Neural cell (in vitro differentiated cells): ENCODE measurements at regions not wholly inside any gene's neighbourhood (a gene's known extent, or its start where the extent isn't known, plus 50 kb on each side); places are given as distances from the start of the nearest gene placed in this dataset.

Experiments used
- H2AFZ ChIP-seq: fragments of 200-600, 300-800 bp; sonication (generic), shearing (Covaris generic); 2 replicates; pipeline ENCODE4 v1.6.0; 2014; ENCODE audit warnings: low read depth, mild to moderate bottlenecking, antibody characterized with exemption, low read length, moderate library complexity
- H3F3A ChIP-seq: fragments of 200-600 bp; shearing (Covaris generic); 2 replicates; pipeline ENCODE4 v1.6.1; 2016; ENCODE audit warnings: mild to moderate bottlenecking, moderate library complexity, mixed read lengths, antibody characterized with exemption, low read length; ENCODE audit not compliant: insufficient read depth, poor library complexity, severe bottlenecking
- H3K27ac ChIP-seq: fragments of 200-600, 300-800 bp; sonication (generic), shearing (Covaris generic); 2 replicates; pipeline ENCODE4 v1.5.1; 2014; ENCODE audit warnings: mild to moderate bottlenecking, low read length, moderate library complexity
- H3K27me3 ChIP-seq: fragments of 300-800, 200-600 bp; sonication (generic), shearing (Covaris generic); 2 replicates; pipeline ENCODE4 v1.6.0; 2014; ENCODE audit warnings: mild to moderate bottlenecking, low read depth, low read length, moderate library complexity; ENCODE audit not compliant: insufficient read depth
- H3K36me3 ChIP-seq: fragments of 300-800, 200-600 bp; sonication (generic), shearing (Covaris generic); 2 replicates; pipeline ENCODE4 v1.5.1; 2014; ENCODE audit warnings: mild to moderate bottlenecking, antibody characterized with exemption, low read length, moderate library complexity; ENCODE audit not compliant: insufficient read depth
- H3K4me2 ChIP-seq: fragments of 300-800, 200-600 bp; sonication (generic), shearing (Covaris generic); 2 replicates; pipeline ENCODE4 v1.6.0; 2014; ENCODE audit warnings: mild to moderate bottlenecking, low read length
- H3K4me3 ChIP-seq: fragments of 300-800, 200-600 bp; sonication (generic), shearing (Covaris generic); 2 replicates; pipeline ENCODE4 v1.5.1; 2014; ENCODE audit warnings: mild to moderate bottlenecking, low read length, moderate library complexity
- H3K79me2 ChIP-seq: fragments of 200-600 bp; shearing (Covaris generic); replicated peaks from 2 replicates; pipeline ENCODE4 v1.6.0; 2014; ENCODE audit warnings: mild to moderate bottlenecking, low read length, moderate library complexity; ENCODE audit not compliant: insufficient read depth
- H3K9ac ChIP-seq: fragments of 300-800, 200-600 bp; sonication (generic), shearing (Covaris generic); 2 replicates; pipeline ENCODE4 v1.6.1; 2016; ENCODE audit warnings: mild to moderate bottlenecking, low read length, mixed read lengths
- H3K9me2 ChIP-seq: fragments of 200-600 bp; shearing (Covaris generic); 2 replicates; pipeline ENCODE4 v1.6.1; 2016; ENCODE audit warnings: mild to moderate bottlenecking, low read length, mixed read lengths; ENCODE audit not compliant: insufficient read depth
- H3K9me3 ChIP-seq: fragments of 200-600, 300-800 bp; sonication (generic), shearing (Covaris generic); 2 replicates; pipeline ENCODE4 v1.6.1; 2016; ENCODE audit warnings: mild to moderate bottlenecking, mixed run types, low read length, moderate library complexity, mixed read lengths
- H4K20me1 ChIP-seq: fragments of 200-600 bp; shearing (Covaris generic); 2 replicates; pipeline ENCODE4 v1.6.1; 2016; ENCODE audit warnings: mild to moderate bottlenecking, mixed run types; ENCODE audit not compliant: insufficient read depth
- EP300 ChIP-seq: fragments of 450-650 bp; conservative IDR thresholded peaks from 2 replicates; pipeline ENCODE4 v1.6.1; 2014; ENCODE audit warnings: antibody characterized with exemption, mild to moderate bottlenecking, moderate library complexity; ENCODE audit not compliant: poor library complexity, severe bottlenecking
- EZH2 ChIP-seq: fragments of 200-600, 300-800 bp; shearing (Covaris generic), sonication (generic); IDR thresholded peaks from 2 replicates; pipeline ENCODE4 v1.6.1; 2014; ENCODE audit warnings: antibody characterized with exemption, low read length, borderline replicate concordance, mild to moderate bottlenecking; ENCODE audit not compliant: insufficient read depth, poor library complexity, severe bottlenecking
- MXI1 ChIP-seq: fragments of 450-650 bp; conservative IDR thresholded peaks from 2 replicates; pipeline ENCODE4 v1.6.1; 2014; ENCODE audit warnings: antibody characterized with exemption, mild to moderate bottlenecking; ENCODE audit not compliant: poor library complexity, severe bottlenecking
- POLR2AphosphoS5 ChIP-seq: IDR thresholded peaks from 2 replicates; pipeline ENCODE4 v1.6.1; 2012
- RAD21 ChIP-seq: fragments of 450-650 bp; conservative IDR thresholded peaks from 2 replicates; pipeline ENCODE4 v1.6.1; 2014; ENCODE audit warnings: antibody characterized with exemption, mild to moderate bottlenecking, moderate library complexity
- SMC3 ChIP-seq: fragments of 450-650 bp; conservative IDR thresholded peaks from 2 replicates; pipeline ENCODE4 v1.6.1; 2014; ENCODE audit warnings: antibody characterized with exemption, mild to moderate bottlenecking, moderate library complexity; ENCODE audit not compliant: poor library complexity
- TAF1 ChIP-seq: IDR thresholded peaks from 2 replicates; pipeline ENCODE4 v1.6.1; 2012; ENCODE audit warnings: low read depth
- TF ChIP-seq, protein P1 (sequence below): IDR thresholded peaks from 2 replicates; pipeline ENCODE4 v1.6.1; 2012; ENCODE audit warnings: borderline replicate concordance
- TF ChIP-seq, protein P2 (sequence below): fragments of 450-650 bp; IDR thresholded peaks from 2 replicates; pipeline ENCODE4 v1.5.1; 2014; ENCODE audit warnings: antibody characterized with exemption, mild to moderate bottlenecking, moderate library complexity; ENCODE audit not compliant: poor library complexity, severe bottlenecking

DNA sequence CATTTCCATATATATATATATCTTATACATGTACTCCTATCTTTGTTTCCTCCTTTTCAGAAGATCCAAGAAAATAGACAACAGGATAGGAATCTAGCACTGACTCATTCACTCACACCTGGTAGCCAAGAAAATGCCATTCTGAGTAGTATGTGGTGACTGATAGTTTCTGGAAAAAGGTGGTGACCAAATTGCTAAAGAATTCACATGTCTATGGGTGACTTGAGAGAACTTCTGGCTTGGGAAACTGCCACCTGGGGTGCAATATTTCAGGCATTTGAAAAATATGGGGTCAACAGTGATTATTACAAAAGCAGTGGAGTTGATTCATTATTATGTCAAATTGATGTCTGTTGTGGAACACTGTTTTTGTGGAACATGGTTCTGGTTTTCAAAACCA, 605.1 kb downstream of the PCDH18 start:
- H3K27me3 ChIP-seq = no peaks in the 10 kb centered on the region
- H3K9ac ChIP-seq = no peak overlapping the region
- H3K9me2 ChIP-seq = no peaks in the 10 kb centered on the region
- no peak overlapping the region for H3K27ac ChIP-seq
- H3K4me3 ChIP-seq = no peak overlapping the region
- H3K79me2 ChIP-seq = no peaks in the 10 kb centered on the region
- H4K20me1 ChIP-seq = no peaks in the 10 kb centered on the region
- no peak overlapping the region for H2AFZ ChIP-seq
- no peaks in the 10 kb centered on the region for H3K36me3 ChIP-seq
- H3K4me2 ChIP-seq = no peak overlapping the region
- TF ChIP-seq EZH2 (no peak), RAD21 (no peak), TAF1 (no peak), POLR2AphosphoS5 (no peak), SMC3 (no peak), MXI1 (no peak)
- TF ChIP-seq, protein P1, sequence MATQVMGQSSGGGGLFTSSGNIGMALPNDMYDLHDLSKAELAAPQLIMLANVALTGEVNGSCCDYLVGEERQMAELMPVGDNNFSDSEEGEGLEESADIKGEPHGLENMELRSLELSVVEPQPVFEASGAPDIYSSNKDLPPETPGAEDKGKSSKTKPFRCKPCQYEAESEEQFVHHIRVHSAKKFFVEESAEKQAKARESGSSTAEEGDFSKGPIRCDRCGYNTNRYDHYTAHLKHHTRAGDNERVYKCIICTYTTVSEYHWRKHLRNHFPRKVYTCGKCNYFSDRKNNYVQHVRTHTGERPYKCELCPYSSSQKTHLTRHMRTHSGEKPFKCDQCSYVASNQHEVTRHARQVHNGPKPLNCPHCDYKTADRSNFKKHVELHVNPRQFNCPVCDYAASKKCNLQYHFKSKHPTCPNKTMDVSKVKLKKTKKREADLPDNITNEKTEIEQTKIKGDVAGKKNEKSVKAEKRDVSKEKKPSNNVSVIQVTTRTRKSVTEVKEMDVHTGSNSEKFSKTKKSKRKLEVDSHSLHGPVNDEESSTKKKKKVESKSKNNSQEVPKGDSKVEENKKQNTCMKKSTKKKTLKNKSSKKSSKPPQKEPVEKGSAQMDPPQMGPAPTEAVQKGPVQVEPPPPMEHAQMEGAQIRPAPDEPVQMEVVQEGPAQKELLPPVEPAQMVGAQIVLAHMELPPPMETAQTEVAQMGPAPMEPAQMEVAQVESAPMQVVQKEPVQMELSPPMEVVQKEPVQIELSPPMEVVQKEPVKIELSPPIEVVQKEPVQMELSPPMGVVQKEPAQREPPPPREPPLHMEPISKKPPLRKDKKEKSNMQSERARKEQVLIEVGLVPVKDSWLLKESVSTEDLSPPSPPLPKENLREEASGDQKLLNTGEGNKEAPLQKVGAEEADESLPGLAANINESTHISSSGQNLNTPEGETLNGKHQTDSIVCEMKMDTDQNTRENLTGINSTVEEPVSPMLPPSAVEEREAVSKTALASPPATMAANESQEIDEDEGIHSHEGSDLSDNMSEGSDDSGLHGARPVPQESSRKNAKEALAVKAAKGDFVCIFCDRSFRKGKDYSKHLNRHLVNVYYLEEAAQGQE = no peak
- TF ChIP-seq, protein P2, sequence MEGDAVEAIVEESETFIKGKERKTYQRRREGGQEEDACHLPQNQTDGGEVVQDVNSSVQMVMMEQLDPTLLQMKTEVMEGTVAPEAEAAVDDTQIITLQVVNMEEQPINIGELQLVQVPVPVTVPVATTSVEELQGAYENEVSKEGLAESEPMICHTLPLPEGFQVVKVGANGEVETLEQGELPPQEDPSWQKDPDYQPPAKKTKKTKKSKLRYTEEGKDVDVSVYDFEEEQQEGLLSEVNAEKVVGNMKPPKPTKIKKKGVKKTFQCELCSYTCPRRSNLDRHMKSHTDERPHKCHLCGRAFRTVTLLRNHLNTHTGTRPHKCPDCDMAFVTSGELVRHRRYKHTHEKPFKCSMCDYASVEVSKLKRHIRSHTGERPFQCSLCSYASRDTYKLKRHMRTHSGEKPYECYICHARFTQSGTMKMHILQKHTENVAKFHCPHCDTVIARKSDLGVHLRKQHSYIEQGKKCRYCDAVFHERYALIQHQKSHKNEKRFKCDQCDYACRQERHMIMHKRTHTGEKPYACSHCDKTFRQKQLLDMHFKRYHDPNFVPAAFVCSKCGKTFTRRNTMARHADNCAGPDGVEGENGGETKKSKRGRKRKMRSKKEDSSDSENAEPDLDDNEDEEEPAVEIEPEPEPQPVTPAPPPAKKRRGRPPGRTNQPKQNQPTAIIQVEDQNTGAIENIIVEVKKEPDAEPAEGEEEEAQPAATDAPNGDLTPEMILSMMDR = no peak
- no peaks in the 10 kb centered on the region for H3K9me3 ChIP-seq
- no peaks in the 10 kb centered on the region for H3F3A ChIP-seq

DNA sequence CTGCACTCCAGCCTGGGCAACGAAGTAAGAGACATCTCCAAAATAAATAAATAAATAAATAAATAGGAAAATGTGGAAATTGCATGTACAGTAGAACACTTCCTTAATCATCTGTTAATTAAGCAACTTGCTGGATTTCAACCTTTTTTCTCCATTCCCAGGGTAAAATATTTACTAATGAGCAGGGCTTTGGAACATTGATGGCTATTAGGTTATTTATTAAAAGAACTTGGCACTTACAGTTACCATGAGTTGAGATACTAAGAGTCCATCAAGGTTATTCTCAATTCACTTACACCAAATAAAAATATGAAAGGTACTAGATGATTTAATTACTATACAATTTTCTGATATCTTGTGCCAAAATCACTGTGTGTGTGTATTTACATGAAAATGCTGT, 607.1 kb downstream of the PCDH18 start:
- no peak overlapping the region for H3K4me2 ChIP-seq
- no peaks in the 10 kb centered on the region for H3K79me2 ChIP-seq
- H2AFZ ChIP-seq = no peak overlapping the region
- H3K27ac ChIP-seq = no peak overlapping the region
- no peak for TF ChIP-seq MXI1
- TF ChIP-seq EP300 = no peak
- TF ChIP-seq POLR2AphosphoS5 = no peak
- TF ChIP-seq, protein P2 = no peak
- no peak for TF ChIP-seq RAD21
- no peak for TF ChIP-seq EZH2
- TF ChIP-seq SMC3 = no peak
- no peak for TF ChIP-seq TAF1
- TF ChIP-seq, protein P1 = no peak
- H4K20me1 ChIP-seq = no peaks in the 10 kb centered on the region
- no peaks in the 10 kb centered on the region for H3K9me2 ChIP-seq
- H3F3A ChIP-seq = no peaks in the 10 kb centered on the region
- H3K9me3 ChIP-seq = no peaks in the 10 kb centered on the region
- H3K27me3 ChIP-seq = no peaks in the 10 kb centered on the region
- no peaks in the 10 kb centered on the region for H3K36me3 ChIP-seq
- H3K4me3 ChIP-seq = no peak overlapping the region
- H3K9ac ChIP-seq = no peak overlapping the region
